Hematopoietic multipotent progenitor cell treated with erythropoietin and hydrocortisone succinate and interleukin-3 and kit ligand, for 4 days (in vitro differentiated cells): ENCODE measurements at regions not wholly inside any gene's neighbourhood (a gene's known extent, or its start where the extent isn't known, plus 50 kb on each side); places are given as distances from the start of the nearest gene placed in this dataset.

ENCODE experiments used
- DNase-seq: peaks from one replicate; pipeline ENCODE4 v3.0.0-alpha.2; 2015

- no peak for DNase-seq
Observed at GRCh38 chr18:28884304-28884703, 707.4 kb upstream of the CDH2 start.

DNA sequence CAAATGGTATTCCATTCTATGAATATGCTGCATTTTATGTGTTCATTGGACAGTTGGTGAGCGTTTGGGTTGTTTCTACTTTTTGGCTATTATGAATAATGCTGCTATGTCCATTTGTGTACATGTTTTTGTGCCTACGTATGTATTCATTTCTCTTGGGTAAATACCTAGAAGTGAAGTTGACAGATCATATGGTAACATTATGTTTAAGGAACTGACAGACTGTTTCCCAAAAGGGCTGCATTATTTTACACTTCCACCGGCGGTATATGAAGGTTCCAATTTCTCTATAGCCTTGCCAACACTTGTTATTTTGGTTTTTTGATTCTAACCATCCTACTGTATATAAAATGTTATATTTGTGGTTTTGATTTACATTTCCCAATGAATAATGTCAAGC is 703.9 kb upstream of the CDH2 start:
- no peak for DNase-seq

DNA sequence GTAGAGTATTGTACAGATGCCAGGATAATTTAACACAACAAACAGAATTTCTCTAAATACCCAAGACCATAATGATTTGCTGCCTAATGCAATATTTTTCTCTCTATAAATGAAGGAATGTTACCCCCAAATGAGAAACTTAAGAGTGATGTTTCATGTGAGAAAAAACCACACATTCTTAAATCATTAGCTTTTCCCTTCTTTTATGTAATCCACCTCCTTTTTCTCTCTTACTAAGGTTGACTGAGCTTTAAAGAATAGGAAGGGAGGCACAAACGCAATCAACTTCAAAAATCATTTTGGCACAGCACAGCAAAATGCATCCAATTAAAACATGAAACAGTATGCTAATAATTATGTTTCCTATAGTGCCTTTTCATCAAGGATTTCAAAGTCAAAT is 698.1 kb upstream of the CDH2 start:
- no peak for DNase-seq

- DNase-seq, result no peak
Observed at GRCh38 chr18:28863396-28863795, 686.5 kb upstream of the CDH2 start.

DNA sequence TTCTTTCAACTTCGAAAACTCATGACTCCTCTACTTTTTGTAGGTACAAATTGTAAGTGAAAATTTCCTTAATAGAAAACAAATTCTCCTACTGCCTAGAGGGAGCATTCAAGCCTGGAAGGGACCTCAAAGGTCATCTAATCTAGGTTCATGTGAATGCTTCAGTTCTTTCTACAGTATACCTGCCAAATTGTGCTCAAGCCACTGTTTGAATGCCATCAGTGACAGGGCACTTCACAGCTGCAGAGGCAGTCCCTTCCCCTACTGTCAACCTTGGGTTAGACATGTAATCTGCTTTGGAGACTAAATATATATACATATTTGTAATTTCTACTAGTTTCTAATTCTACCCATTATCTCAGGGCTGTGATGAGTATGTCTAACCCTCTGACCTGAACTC is 681.3 kb upstream of the CDH2 start:
- no peak for DNase-seq

- no peak for DNase-seq
Observed at GRCh38 chr18:28855989-28856388, 679.1 kb upstream of the CDH2 start.

DNA sequence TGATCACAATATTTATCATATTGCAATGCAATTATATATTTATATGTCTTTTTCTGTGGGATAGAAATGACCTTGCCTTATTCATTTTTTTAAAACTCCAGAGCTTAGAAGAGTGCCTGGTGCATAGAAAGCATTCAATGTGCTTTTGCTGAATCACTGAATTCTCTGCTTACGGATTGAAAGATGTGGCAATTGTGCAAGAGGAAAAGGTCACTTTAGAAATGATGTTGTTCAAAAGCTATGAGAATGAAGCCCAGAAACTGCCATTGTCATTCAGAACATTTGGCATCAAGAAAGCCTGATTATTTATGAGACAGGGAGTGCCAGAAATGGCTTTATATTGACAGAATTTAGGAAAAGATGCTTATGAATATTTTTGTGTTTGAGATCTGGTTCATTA is 678.6 kb upstream of the CDH2 start:
- peak; percentile 2 for DNase-seq

GRCh38 chr18:28854964-28855363 is 678.0 kb upstream of the CDH2 start:
- DNase-seq, result no peak

DNA sequence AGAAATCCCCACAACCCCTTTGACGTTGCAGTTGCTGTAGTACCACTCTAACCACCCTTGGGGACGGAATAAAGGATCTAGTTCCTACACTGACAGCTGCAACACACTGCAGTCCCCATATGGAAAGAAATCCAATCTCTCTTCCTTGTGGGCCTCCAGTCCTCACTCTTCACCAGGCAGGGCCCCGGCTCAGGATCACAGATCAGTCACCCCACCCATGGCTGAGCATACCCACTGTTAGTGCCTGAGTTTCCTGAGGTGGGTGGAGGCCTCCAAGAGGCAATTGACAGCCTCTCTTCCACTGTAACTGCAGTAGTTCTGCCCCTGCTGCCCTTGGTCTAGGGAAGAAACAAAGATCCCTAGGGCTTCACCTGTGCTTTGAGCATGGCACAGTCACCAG is 670.0 kb upstream of the CDH2 start:
- DNase-seq, result no peak

- no peak for DNase-seq
Observed at GRCh38 chr18:28837100-28837499, 660.2 kb upstream of the CDH2 start.

- no peak for DNase-seq
Observed at GRCh38 chr18:28834889-28835288, 658.0 kb upstream of the CDH2 start.

DNA sequence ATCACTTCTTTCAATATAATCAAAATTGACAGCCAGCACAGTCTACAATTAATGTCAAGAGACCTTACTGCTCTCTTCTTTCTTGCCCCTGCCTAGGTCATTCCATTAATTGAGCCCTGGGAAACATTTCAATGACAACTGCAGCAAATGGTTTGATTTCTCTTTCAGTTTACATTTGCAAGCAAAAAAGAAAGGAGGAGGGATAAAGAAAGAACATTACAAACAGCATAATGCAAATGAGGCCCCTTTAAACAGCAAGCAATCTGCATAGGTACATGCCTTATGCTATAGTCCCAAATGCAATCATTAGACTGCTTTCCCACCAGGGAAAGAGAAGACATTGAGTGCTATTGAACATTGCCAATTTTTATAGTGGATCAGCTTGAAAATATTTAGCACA is 655.0 kb upstream of the CDH2 start:
- no peak for DNase-seq

GRCh38 chr18:28831476-28831875 is 654.5 kb upstream of the CDH2 start:
- no peak for DNase-seq

- DNase-seq, result no peak
Observed at GRCh38 chr18:28826107-28826506, 649.2 kb upstream of the CDH2 start.

DNA sequence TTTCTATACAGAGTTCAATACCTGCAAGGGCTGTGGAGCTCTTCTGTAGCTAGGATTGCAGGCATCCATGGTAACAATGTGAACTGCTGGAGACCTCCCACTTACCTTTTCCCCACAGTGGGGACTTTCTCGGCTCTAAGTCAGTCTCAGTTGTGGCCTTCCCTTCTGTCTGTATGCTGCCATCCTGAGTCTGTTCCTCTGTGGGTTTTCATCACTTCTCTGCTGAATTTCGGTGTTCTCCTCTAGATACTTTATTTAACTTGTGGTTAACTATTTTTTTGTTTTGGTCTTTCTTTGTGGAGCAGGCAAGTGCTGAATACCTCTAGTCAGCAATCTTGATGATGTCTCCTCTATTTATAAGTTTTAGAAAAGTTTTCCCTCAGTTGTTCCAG is 647.2 kb upstream of the CDH2 start:
- no peak for DNase-seq

GRCh38 chr18:28823506-28824182 is 646.7 kb upstream of the CDH2 start:
- DNase-seq, result no peak

- peak; percentile 33 for DNase-seq
Observed at GRCh38 chr18:28820353-28820752, 643.4 kb upstream of the CDH2 start.

- no peak for DNase-seq
Observed at GRCh38 chr18:28816155-28816554, 639.2 kb upstream of the CDH2 start.

DNA sequence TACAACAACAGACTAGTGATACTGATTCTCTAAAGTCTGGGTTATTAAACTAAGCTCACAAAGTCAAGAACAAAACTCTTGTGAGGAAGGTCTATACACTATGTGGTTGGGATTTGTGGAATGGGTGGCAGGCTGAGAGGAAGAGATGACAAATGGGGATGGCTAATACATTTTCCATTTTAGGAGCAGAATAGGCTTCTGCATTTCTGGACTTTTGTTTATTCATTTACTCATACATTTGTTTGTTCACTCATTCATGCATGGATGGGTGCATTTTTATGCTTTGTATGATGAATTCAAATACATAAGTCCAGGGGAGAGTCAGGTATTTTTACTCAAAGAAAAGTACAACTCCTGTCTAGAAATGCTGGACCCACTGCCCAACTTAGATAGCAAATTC is 637.4 kb upstream of the CDH2 start:
- DNase-seq, result no peak

- DNase-seq, result no peak
Observed at GRCh38 chr18:28808373-28808772, 631.4 kb upstream of the CDH2 start.

DNA sequence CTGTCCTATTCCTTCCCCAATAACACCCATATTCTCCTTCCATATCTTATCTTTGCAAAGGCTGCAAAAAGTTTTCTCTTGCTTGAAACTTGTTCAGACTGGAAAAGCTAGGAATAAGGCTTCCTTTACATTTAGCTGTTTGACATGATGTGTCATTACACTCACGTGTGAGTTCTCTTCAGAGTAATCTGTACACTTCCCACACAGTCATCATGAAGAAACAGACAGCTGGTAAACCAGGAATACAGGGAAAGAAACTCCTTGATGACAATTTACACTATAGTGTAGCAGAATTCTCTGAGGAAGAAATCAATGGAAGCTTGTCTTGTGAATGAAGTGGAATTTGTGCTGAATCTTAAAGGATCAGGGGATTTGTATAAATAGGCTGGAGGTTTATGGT is 628.6 kb upstream of the CDH2 start:
- DNase-seq, result no peak

DNA sequence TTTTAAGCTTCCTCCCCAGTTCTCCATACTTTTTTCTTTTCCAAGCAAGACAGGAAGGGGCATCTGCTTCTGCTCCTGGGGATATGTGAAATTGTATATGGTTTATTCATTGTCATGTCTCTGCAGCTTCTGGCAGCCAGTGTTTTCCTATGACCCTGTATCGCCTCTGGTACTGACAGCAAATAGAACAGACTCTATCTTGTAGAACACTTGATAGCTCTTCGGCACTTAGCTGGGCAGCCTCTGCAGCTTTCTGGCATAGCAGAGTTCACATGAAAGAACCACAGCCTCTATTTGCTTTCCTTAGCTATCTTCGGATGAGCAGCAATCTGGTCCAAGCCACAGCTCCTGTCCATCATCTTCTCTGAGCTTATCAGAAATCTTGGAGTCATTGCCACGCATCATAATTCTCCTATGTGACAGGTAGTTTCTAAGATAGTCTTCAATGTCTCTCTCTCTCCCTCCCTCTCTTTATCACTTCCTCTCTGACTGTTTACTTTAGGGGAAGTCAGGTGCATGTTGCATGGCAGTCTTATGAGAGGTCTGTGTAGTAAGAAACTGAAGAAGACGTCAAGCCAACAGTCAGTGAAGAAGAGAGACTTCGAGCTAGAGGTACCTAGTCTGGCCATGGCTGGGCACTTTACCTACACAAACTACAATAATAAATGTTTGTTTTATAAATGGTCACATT is 627.7 kb upstream of the CDH2 start:
- DNase-seq, result peak; percentile 29

- DNase-seq, result no peak
Observed at GRCh38 chr18:28802546-28802945, 625.6 kb upstream of the CDH2 start.

DNA sequence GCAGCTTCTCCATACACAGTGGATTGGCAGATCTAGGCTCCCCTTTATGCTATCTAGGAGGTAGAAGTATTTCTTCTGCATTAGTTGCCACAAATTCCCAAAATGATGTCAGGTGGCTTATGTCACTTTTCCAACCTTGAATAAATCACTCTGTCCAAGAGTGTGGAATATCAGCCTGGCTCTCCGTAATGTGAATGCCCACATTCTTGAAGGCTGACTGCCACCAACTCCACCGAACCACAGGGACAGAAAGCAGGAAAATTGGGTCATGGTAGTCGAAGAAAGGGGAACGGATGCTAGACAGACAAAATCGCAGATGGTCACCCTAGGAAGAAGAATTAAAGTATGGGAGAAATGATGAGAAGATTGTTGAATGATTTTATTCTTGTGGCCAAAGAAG is 624.9 kb upstream of the CDH2 start:
- DNase-seq, result no peak
